ENCODE measurements at regions not wholly inside any gene's neighbourhood (a gene's known extent, or its start where the extent isn't known, plus 50 kb on each side); places are given as distances from the start of the nearest gene placed in this dataset.
"Not testable (repeated sequence)": the region's sequence is repeated elsewhere in the genome, so short reads cannot be mapped to it uniquely, and the experiment has no call there.

GRCh38 chr21:35441868-35442582 lies 392.9 kb upstream of the RUNX1 start:
- TF ChIP-seq CTCF (IDR thresholded peaks at IDR 0.05; ENCODE audit: low read depth, low read length), result no peak
- H3K4me3 ChIP-seq (ENCODE audit: low read depth, low read length), result no peak overlapping the region

GRCh38 chr21:35438643-35439404 lies 389.7 kb upstream of the RUNX1 start:
- no peak for TF ChIP-seq CTCF (IDR thresholded peaks at IDR 0.05; ENCODE audit: low read depth, low read length)
- H3K4me3 ChIP-seq (ENCODE audit: low read depth, low read length), result no peak overlapping the region

GRCh38 chr21:35437941-35438340 lies 388.8 kb upstream of the RUNX1 start:
- no peak for TF ChIP-seq CTCF (IDR thresholded peaks at IDR 0.05; ENCODE audit: low read depth, low read length)
- H3K4me3 ChIP-seq (ENCODE audit: low read depth, low read length), result no peak overlapping the region

- no peak overlapping the region for H3K4me3 ChIP-seq (ENCODE audit: low read depth, low read length)
- no peak for TF ChIP-seq CTCF (IDR thresholded peaks at IDR 0.05; ENCODE audit: low read depth, low read length)
These were observed 387.8 kb upstream of the RUNX1 start for GRCh38 chr21:35436899-35437298.

- H3K4me3 ChIP-seq (ENCODE audit: low read depth, low read length), result not testable (repeated sequence)
These were observed 383.5 kb upstream of the RUNX1 start for GRCh38 chr21:35432601-35433000.

GRCh38 chr21:35430260-35430659 lies 381.2 kb upstream of the RUNX1 start:
- H3K4me3 ChIP-seq (ENCODE audit: low read depth, low read length), result no peak overlapping the region
- no peak for TF ChIP-seq CTCF (IDR thresholded peaks at IDR 0.05; ENCODE audit: low read depth, low read length)

- H3K4me3 ChIP-seq (ENCODE audit: low read depth, low read length), result no peak overlapping the region
- no peak for TF ChIP-seq CTCF (IDR thresholded peaks at IDR 0.05; ENCODE audit: low read depth, low read length)
These were observed 379.8 kb upstream of the RUNX1 start for GRCh38 chr21:35428937-35429336.
